Left lung (tissue), 4 donors: ENCODE measurements at regions not wholly inside any gene's neighbourhood (a gene's known extent, or its start where the extent isn't known, plus 50 kb on each side); places are given as distances from the start of the nearest gene placed in this dataset.

Experiments
- ATAC-seq: fragments of 200-7000 bp; cut with Tn5 transposase; one replicate; pipeline ENCODE4 v1.9.1; 2020; ENCODE audit warnings: moderate library complexity
- DNase-seq, 4 donors: peaks; one replicate each; pipeline ENCODE4 v3.0.0-alpha.2; 2013 to 2020
- H3K27ac ChIP-seq, 2 donors: fragments of 200-600 bp; sonication (generic) in 1 of 2; one replicate each; pipeline versions ENCODE4 v1.5.0 to v1.8.0; 2020 to 2021
- H3K27me3 ChIP-seq, 2 donors: fragments of 200-600 bp; sonication (generic) in 1 of 2; one replicate each; pipeline versions ENCODE4 v1.5.0 to v1.8.0; 2020 to 2021
- H3K36me3 ChIP-seq, 2 donors: fragments of 200-600 bp; sonication (generic) in 1 of 2; one replicate each; pipeline versions ENCODE4 v1.5.0 to v1.8.0; 2020 to 2021
- H3K4me1 ChIP-seq, 2 donors: fragments of 200-600 bp; one replicate each; pipeline ENCODE4 v1.8.0; 2021
- H3K4me3 ChIP-seq, 2 donors: fragments of 200-600 bp; sonication (generic) in 1 of 2; one replicate each; pipeline versions ENCODE4 v1.5.0 to v1.8.0; 2020 to 2021; ENCODE audit warnings: mild to moderate bottlenecking in 1 of 2
- H3K9me3 ChIP-seq, 2 donors: fragments of 200-600 bp; sonication (generic) in 1 of 2; one replicate each; pipeline versions ENCODE4 v1.5.0 to v1.8.0; 2020 to 2021
- CTCF ChIP-seq, 2 donors: fragments of 200-600 bp; sonication (generic) in 1 of 2; IDR thresholded peaks; one replicate each; pipeline versions ENCODE4 v1.5.0 to v1.8.0; 2021; ENCODE audit warnings: antibody characterized with exemption in 2 of 2
- intact Hi-C, 2 donors: fragments of 100-400 bp; cut with DNase I; formaldehyde crosslinking; loops; one replicate each; pipeline versions ENCODE4 v1.11.2 to v1.14.2; 2022
- donor health status: DM: no; HTN: yes; CAD: no.
- donor health status: DM: no; HTN: no; CAD: no.

- no peak for TF ChIP-seq CTCF (IDR thresholded peaks at IDR 0.05)
- Histone ChIP-seq H3K4me3 (no peak overlapping the region), H3K27me3 (no peaks in the 10 kb centered on the region), H3K27ac (no peak overlapping the region), H3K9me3 (no peaks in the 10 kb centered on the region), H3K36me3 (no peaks in the 10 kb centered on the region), H3K4me1 (no peaks in the 10 kb centered on the region)
- DNase-seq (no peak), ATAC-seq (no peak)
- intact Hi-C loops, result no loop called here
Measured at GRCh38 chr6:156164701-156165452, 612.3 kb upstream of the ARID1B start.

- Histone ChIP-seq H3K27ac (no peak overlapping the region), H3K27me3 (no peaks in the 10 kb centered on the region), H3K4me1 (no peaks in the 10 kb centered on the region), H3K36me3 (no peaks in the 10 kb centered on the region), H3K9me3 (no peaks in the 10 kb centered on the region), H3K4me3 (no peak overlapping the region)
- TF ChIP-seq CTCF (IDR thresholded peaks at IDR 0.05), result no peak
- ATAC-seq (no peak), DNase-seq (no peak)
- intact Hi-C loops, result no loop called here
Measured at GRCh38 chr6:156163311-156163710, 613.9 kb upstream of the ARID1B start.

- Histone ChIP-seq H3K36me3 (no peaks in the 10 kb centered on the region), H3K9me3 (no peaks in the 10 kb centered on the region), H3K4me1 (no peaks in the 10 kb centered on the region), H3K4me3 (no peak overlapping the region), H3K27ac (no peak overlapping the region), H3K27me3 (no peaks in the 10 kb centered on the region)
- no peak for TF ChIP-seq CTCF (IDR thresholded peaks at IDR 0.05)
- intact Hi-C loops, result no loop called here
- ATAC-seq (no peak), DNase-seq (no peak)
Measured at GRCh38 chr6:156161471-156161870, 615.7 kb upstream of the ARID1B start.

GRCh38 chr6:156160795-156161165 lies 616.4 kb upstream of the ARID1B start:
- intact Hi-C loops, result no loop called here
- Histone ChIP-seq H3K36me3 (no peaks in the 10 kb centered on the region), H3K27me3 (no peaks in the 10 kb centered on the region), H3K4me3 (no peak overlapping the region), H3K9me3 (no peaks in the 10 kb centered on the region), H3K27ac (no peak overlapping the region), H3K4me1 (no peaks in the 10 kb centered on the region)
- TF ChIP-seq CTCF (IDR thresholded peaks at IDR 0.05), result no peak
- DNase-seq (no peak), ATAC-seq (no peak)

- H3K27me3 ChIP-seq, result no peaks in the 10 kb centered on the region
- ATAC-seq (no peak), DNase-seq (no peak)
- H3K4me3 ChIP-seq, result no peak overlapping the region
- no peaks in the 10 kb centered on the region for H3K4me1 ChIP-seq
- no peak for TF ChIP-seq CTCF (IDR thresholded peaks at IDR 0.05)
- H3K36me3 ChIP-seq, result no peaks in the 10 kb centered on the region
- intact Hi-C loops, result no loop called here
- no peak overlapping the region for H3K27ac ChIP-seq
- no peaks in the 10 kb centered on the region for H3K9me3 ChIP-seq
Measured at GRCh38 chr6:156160007-156160794, 617.0 kb upstream of the ARID1B start.
